Left lobe of liver (tissue), 2 donors: ENCODE measurements at regions not wholly inside any gene's neighbourhood (a gene's known extent, or its start where the extent isn't known, plus 50 kb on each side); places are given as distances from the start of the nearest gene placed in this dataset.

Experiments
- ATAC-seq: fragments of 200-7000 bp; cut with Tn5 transposase; one replicate; pipeline ENCODE4 v1.9.1; 2020; ENCODE audit warnings: mild to moderate bottlenecking, moderate library complexity
- DNase-seq: peaks from one replicate; pipeline ENCODE4 v3.0.0-alpha.2; 2020; ENCODE audit warnings: low spot score
- donor health status: DM: no; HTN: no; CAD: no; lungs with moderate emphysema.
- donor health status: DM: no; HTN: yes; CAD: no.

- ATAC-seq (no peak), DNase-seq (no peak)
Measured at GRCh38 chr4:181517491-181517890, 725.7 kb upstream of the TENM3 start.

GRCh38 chr4:181520790-181521189 is 722.4 kb upstream of the TENM3 start:
- ATAC-seq = no peak
- no peak for DNase-seq

- ATAC-seq (no peak), DNase-seq (no peak)
Measured at GRCh38 chr4:181523973-181524372, 719.2 kb upstream of the TENM3 start.

- ATAC-seq (no peak), DNase-seq (no peak)
Measured at GRCh38 chr4:181524499-181524898, 718.7 kb upstream of the TENM3 start.

- DNase-seq (no peak), ATAC-seq (no peak)
Measured at GRCh38 chr4:181525634-181526033, 717.6 kb upstream of the TENM3 start.

GRCh38 chr4:181528570-181529184 is 714.5 kb upstream of the TENM3 start:
- DNase-seq (peak; percentile 71), ATAC-seq (peak; percentile 98)

- DNase-seq = no peak
- ATAC-seq = no peak
Measured at GRCh38 chr4:181529537-181529936, 713.7 kb upstream of the TENM3 start.

- no peak for DNase-seq
- ATAC-seq = no peak
Measured at GRCh38 chr4:181536196-181536746, 706.9 kb upstream of the TENM3 start.

- no peak for ATAC-seq
- no peak for DNase-seq
Measured at GRCh38 chr4:181536811-181537434, 706.3 kb upstream of the TENM3 start.

- no peak for DNase-seq
- no peak for ATAC-seq
Measured at GRCh38 chr4:181538431-181538830, 704.8 kb upstream of the TENM3 start.

GRCh38 chr4:181541396-181541795 is 701.8 kb upstream of the TENM3 start:
- DNase-seq (no peak), ATAC-seq (no peak)

- DNase-seq (no peak), ATAC-seq (no peak)
Measured at GRCh38 chr4:181548873-181549575, 694.2 kb upstream of the TENM3 start.

- DNase-seq = no peak
- ATAC-seq = no peak
Measured at GRCh38 chr4:181549576-181550188, 693.5 kb upstream of the TENM3 start.

GRCh38 chr4:181550381-181550780 is 692.8 kb upstream of the TENM3 start:
- DNase-seq (no peak), ATAC-seq (no peak)

GRCh38 chr4:181559637-181560036 is 683.6 kb upstream of the TENM3 start:
- ATAC-seq (no peak), DNase-seq (no peak)

- DNase-seq (no peak), ATAC-seq (no peak)
Measured at GRCh38 chr4:181562399-181562798, 680.8 kb upstream of the TENM3 start.

GRCh38 chr4:181564625-181565024 is 678.6 kb upstream of the TENM3 start:
- ATAC-seq = no peak
- DNase-seq = no peak

- no peak for DNase-seq
- ATAC-seq = no peak
Measured at GRCh38 chr4:181566490-181566889, 676.7 kb upstream of the TENM3 start.

- DNase-seq = no peak
Measured at GRCh38 chr4:181569553-181569952, 673.6 kb upstream of the TENM3 start.

GRCh38 chr4:181578911-181579310 is 664.3 kb upstream of the TENM3 start:
- DNase-seq (no peak), ATAC-seq (no peak)

More at GRCh38 chr4:181569553-181569952, 673.6 kb upstream of the TENM3 start:
- ATAC-seq = peak; percentile 83

- DNase-seq (no peak), ATAC-seq (no peak)
Measured at GRCh38 chr4:181579486-181579885, 663.7 kb upstream of the TENM3 start.

GRCh38 chr4:181581983-181582382 is 661.2 kb upstream of the TENM3 start:
- DNase-seq (no peak), ATAC-seq (no peak)
